PC-3 (cell line): ENCODE measurements at regions not wholly inside any gene's neighbourhood (a gene's known extent, or its start where the extent isn't known, plus 50 kb on each side); places are given as distances from the start of the nearest gene placed in this dataset.

ENCODE experiments used
- ATAC-seq: fragments of 200-7000 bp; cut with Tn5 transposase; 2 replicates; pipeline ENCODE4 v1.9.1; 2020; ENCODE audit warnings: mild to moderate bottlenecking, moderate library complexity
- BruUV-seq: library from RNA; stranded (reverse); fragments of 400-500 nt; replicated peaks from 2 replicates; lab custom pipeline; 2021; lab: Mats Ljungman, UMichigan
- CTCF ChIA-PET: fragments of 300-600 bp; sonication (Branson Sonifier 250); formaldehyde crosslinking; loops from one replicate; lab custom pipeline; 2022; ENCODE audit warnings: antibody characterized with exemption; lab: Charles Lee
- POLR2A ChIA-PET: fragments of 300-600 bp; sonication (Branson Sonifier 250); formaldehyde crosslinking; loops from one replicate; lab custom pipeline; 2022; ENCODE audit warnings: antibody characterized with exemption; ENCODE audit not compliant: unreplicated experiment; lab: Charles Lee
- DNase-seq: peaks from one replicate; pipeline ENCODE4 v3.0.0-alpha.2; 2015
- H2AFZ ChIP-seq: fragments of 300-600 bp; sonication (generic); 2 replicates; pipeline ENCODE4 v1.6.0; 2016; ENCODE audit warnings: antibody characterized with exemption, low read length
- H3F3A ChIP-seq: fragments of 300-600 bp; sonication (generic); one replicate; pipeline ENCODE4 v1.6.0; 2017; ENCODE audit warnings: antibody characterized with exemption, low read length, control low read depth, mild to moderate bottlenecking; ENCODE audit not compliant: unreplicated experiment
- H3K27ac ChIP-seq: fragments of 300-600 bp; sonication (generic); 2 replicates; pipeline ENCODE4 v1.5.1; 2016; ENCODE audit warnings: mild to moderate bottlenecking, low read length
- H3K27me3 ChIP-seq: fragments of 300-600 bp; sonication (generic); 2 replicates; pipeline ENCODE4 v1.6.1; 2016; ENCODE audit warnings: low read length, mixed read lengths
- H3K36me3 ChIP-seq: fragments of 300-600 bp; sonication (generic); 2 replicates; pipeline ENCODE4 v1.6.1; 2016; ENCODE audit warnings: low read depth, mixed run types, low read length, mixed read lengths
- H3K4me1 ChIP-seq: fragments of 300-600 bp; sonication (generic); 2 replicates; pipeline ENCODE4 v1.5.1; 2016; ENCODE audit warnings: low read length; ENCODE audit not compliant: insufficient read depth
- H3K4me2 ChIP-seq: fragments of 300-600 bp; sonication (generic); 2 replicates; pipeline ENCODE4 v1.6.0; 2016; ENCODE audit warnings: low read length
- H3K4me3 ChIP-seq: fragments of 300-600 bp; sonication (generic); 2 replicates; pipeline ENCODE4 v1.5.1; 2016; ENCODE audit warnings: mild to moderate bottlenecking, low read length, mixed read lengths
- H3K79me2 ChIP-seq: fragments of 300-600 bp; sonication (generic); 2 replicates; pipeline ENCODE4 v1.6.1; 2017; ENCODE audit warnings: low read length, mixed read lengths
- H3K9ac ChIP-seq: fragments of 300-600 bp; sonication (generic); 2 replicates; pipeline ENCODE4 v1.6.0; 2016; ENCODE audit warnings: mild to moderate bottlenecking, low read length
- H3K9me2 ChIP-seq: fragments of 300-600 bp; sonication (generic); replicated peaks from 2 replicates; pipeline ENCODE4 v1.6.1; 2016; ENCODE audit warnings: mixed run types, low read length, mixed read lengths
- H3K9me3 ChIP-seq: fragments of 300-600 bp; sonication (generic); 2 replicates; pipeline ENCODE4 v1.6.1; 2016; ENCODE audit warnings: low read length, mixed read lengths
- H4K20me1 ChIP-seq: fragments of 300-600 bp; sonication (generic); 2 replicates; pipeline ENCODE4 v1.6.1; 2016; ENCODE audit warnings: low read length, mixed read lengths
- CTCF ChIP-seq: fragments of 300-600 bp; sonication (generic); conservative IDR thresholded peaks from 2 replicates; pipeline ENCODE4 v1.5.1; 2017; ENCODE audit warnings: antibody characterized with exemption, low read depth, mild to moderate bottlenecking, low read length
- EZH2 ChIP-seq: fragments of 300-600 bp; sonication (generic); IDR thresholded peaks from one replicate; pipeline ENCODE4 v1.6.1; 2017; ENCODE audit warnings: antibody characterized with exemption, mild to moderate bottlenecking, low read length; ENCODE audit not compliant: unreplicated experiment
- EZH2phosphoT487 ChIP-seq: fragments of 300-600 bp; sonication (generic); IDR thresholded peaks from 2 replicates; pipeline ENCODE4 v1.6.1; 2018; ENCODE audit warnings: mild to moderate bottlenecking, antibody characterized with exemption, low read length, borderline replicate concordance
- intact Hi-C: fragments of 100-400 bp; cut with micrococcal nuclease; formaldehyde crosslinking; loops from 2 replicates; pipeline ENCODE4 v1.9.0; 2023

- ATAC-seq (no peak), DNase-seq (no peak)
- no peaks in the 10 kb centered on the region for H3K9me3 ChIP-seq
- no peaks in the 10 kb centered on the region for H3F3A ChIP-seq
- H3K4me1 ChIP-seq = no peaks in the 10 kb centered on the region
- H3K4me3 ChIP-seq = no peak overlapping the region
- H3K27me3 ChIP-seq = no peaks in the 10 kb centered on the region
- no peaks in the 10 kb centered on the region for H4K20me1 ChIP-seq
- H3K27ac ChIP-seq = no peak overlapping the region
- BruUV-seq = no TSS peak
- H2AFZ ChIP-seq = no peak overlapping the region
- ChIA-PET POLR2A (no interaction called here), CTCF (no interaction called here)
- TF ChIP-seq EZH2 (no peak), EZH2phosphoT487 (no peak), CTCF (no peak)
- no peak overlapping the region for H3K4me2 ChIP-seq
- H3K9ac ChIP-seq = no peak overlapping the region
- H3K79me2 ChIP-seq = no peaks in the 10 kb centered on the region
- no peaks in the 10 kb centered on the region for H3K9me2 ChIP-seq
- H3K36me3 ChIP-seq = no peaks in the 10 kb centered on the region
- intact Hi-C loops = no loop called here
These were observed 419.6 kb upstream of the PIK3R1 start for GRCh38 chr5:67795781-67796477.

GRCh38 chr5:67793966-67794365 lies 421.6 kb upstream of the PIK3R1 start:
- no peak overlapping the region for H3K4me3 ChIP-seq
- no peak overlapping the region for H3K27ac ChIP-seq
- H2AFZ ChIP-seq = no peak overlapping the region
- no peak overlapping the region for H3K4me2 ChIP-seq
- no peaks in the 10 kb centered on the region for H3K4me1 ChIP-seq
- CTCF ChIA-PET = no interaction called here
- intact Hi-C loops = no loop called here
- POLR2A ChIA-PET = no interaction called here
- TF ChIP-seq EZH2phosphoT487 = no peak
- no peak for TF ChIP-seq EZH2
- TF ChIP-seq CTCF = no peak
- no peaks in the 10 kb centered on the region for H3K79me2 ChIP-seq
- ATAC-seq (no peak), DNase-seq (no peak)
- H3K36me3 ChIP-seq = no peaks in the 10 kb centered on the region
- no peaks in the 10 kb centered on the region for H3K9me2 ChIP-seq
- H4K20me1 ChIP-seq = no peaks in the 10 kb centered on the region
- H3K9me3 ChIP-seq = no peaks in the 10 kb centered on the region
- BruUV-seq = no TSS peak
- H3K27me3 ChIP-seq = no peaks in the 10 kb centered on the region
- H3F3A ChIP-seq = no peaks in the 10 kb centered on the region
- H3K9ac ChIP-seq = no peak overlapping the region

DNA sequence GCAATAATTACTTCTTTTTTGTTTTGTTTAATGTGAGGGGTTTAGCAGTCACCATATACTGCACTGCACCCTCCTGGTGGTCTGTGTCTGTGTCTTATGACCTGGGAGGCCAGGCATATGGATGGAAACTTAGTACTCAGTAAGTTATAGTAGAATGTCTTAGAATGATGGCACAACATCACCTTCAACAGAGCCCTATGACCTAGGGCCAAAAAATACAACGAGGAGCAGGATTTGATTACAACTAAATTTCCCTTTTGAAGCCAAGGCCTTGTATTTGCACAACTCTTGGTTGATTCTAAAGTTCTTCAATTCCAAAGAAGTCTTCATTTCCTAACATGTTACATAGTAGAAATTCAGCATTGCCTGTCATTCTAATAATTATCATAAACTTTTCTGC lies 422.1 kb upstream of the PIK3R1 start:
- Histone ChIP-seq H2AFZ (no peak overlapping the region), H3K36me3 (no peaks in the 10 kb centered on the region), H3K4me1 (no peaks in the 10 kb centered on the region), H3K9ac (no peak overlapping the region), H3K27ac (no peak overlapping the region), H3K9me2 (no peaks in the 10 kb centered on the region), H4K20me1 (no peaks in the 10 kb centered on the region), H3K4me2 (no peak overlapping the region), H3K79me2 (no peaks in the 10 kb centered on the region), H3F3A (no peaks in the 10 kb centered on the region), H3K27me3 (no peaks in the 10 kb centered on the region), H3K4me3 (no peak overlapping the region), H3K9me3 (no peaks in the 10 kb centered on the region)
- ChIA-PET POLR2A (no interaction called here), CTCF (no interaction called here)
- ATAC-seq (no peak), DNase-seq (no peak)
- intact Hi-C loops = no loop called here
- no TSS peak for BruUV-seq
- TF ChIP-seq CTCF (no peak), EZH2phosphoT487 (no peak), EZH2 (no peak)
